GM19397 (cell line): ENCODE measurements at regions not wholly inside any gene's neighbourhood (a gene's known extent, or its start where the extent isn't known, plus 50 kb on each side); places are given as distances from the start of the nearest gene placed in this dataset.

ENCODE experiments used
- ATAC-seq: cut with Tn5 transposase; IDR thresholded peaks from one replicate; pipeline ENCODE4 v1.9.1; 2021; ENCODE audit warnings: mild to moderate bottlenecking, moderate library complexity; ENCODE audit not compliant: unreplicated experiment

DNA sequence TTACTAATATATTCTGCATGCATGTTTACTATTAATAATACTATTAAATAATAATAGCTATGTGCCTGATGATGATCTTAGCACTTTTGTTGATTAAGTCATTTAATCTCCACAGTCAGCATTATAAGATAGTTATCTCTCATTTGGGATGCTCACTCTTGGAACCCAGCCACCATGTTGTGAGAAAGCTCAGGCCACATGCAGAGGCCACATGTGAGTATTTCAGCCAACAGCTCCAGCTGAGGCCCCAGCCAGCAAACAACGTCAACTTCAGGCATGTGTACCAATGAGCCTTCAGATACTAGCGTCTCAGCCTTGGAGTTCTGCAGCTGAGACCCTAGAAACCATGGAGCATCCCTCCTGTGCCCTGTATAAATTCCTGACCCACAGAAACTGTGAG lies 798.1 kb upstream of the LRRC4C start:
- no peak for ATAC-seq

DNA sequence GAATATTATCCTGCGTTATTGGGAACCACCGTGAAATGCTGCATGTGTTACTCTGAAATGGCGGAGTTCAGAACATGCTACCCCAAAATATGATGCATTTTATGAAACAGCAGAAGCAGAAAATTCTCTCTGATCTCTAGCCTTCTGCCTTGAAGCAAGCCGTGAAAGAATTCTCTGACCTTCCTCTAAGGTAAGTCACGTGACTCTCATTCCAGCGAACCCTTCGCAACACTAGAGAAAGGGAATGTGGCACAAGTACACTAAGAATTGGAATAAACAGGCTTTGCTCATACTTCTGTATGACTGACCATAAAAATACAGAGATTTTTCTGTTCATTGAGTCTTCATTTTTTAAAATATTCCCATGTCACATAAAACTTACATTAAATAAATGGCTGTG lies 805.6 kb upstream of the LRRC4C start:
- ATAC-seq: no peak

DNA sequence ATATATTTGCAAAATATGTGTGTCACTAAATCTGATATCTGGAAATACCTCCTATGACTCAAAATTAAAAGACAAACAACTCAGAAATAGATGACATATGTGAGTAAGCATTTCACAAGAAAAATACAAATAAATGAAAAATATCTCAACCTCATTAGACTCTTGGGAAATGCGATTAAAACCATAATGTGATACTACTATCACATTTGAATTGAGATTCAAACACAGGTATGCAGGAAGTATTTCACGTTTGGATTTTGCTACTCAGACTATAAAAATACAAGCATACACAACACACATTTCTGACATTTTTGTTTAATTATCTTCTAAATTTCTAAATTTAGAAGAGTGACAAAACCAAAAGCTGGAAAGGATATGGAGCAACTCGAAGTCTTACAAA lies 811.9 kb upstream of the LRRC4C start:
- no peak for ATAC-seq

DNA sequence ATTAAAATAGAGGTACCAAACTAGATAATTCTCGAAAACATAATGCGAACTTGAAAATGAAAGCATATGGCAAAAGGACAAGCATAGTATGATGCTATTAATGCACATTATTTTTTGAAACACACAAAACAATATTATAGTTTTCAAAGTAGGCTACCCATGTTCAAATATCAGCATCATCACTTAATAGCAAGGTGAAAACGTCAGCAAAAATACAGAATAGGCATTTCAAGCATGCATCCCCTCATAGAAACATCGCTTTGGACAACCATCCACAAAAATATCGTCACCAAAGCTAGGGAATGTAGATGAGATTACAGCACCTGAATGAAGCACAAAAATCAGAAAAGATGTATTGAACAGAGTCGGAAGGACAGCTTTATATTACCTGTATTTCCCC lies 814.5 kb upstream of the LRRC4C start:
- ATAC-seq: no peak

DNA sequence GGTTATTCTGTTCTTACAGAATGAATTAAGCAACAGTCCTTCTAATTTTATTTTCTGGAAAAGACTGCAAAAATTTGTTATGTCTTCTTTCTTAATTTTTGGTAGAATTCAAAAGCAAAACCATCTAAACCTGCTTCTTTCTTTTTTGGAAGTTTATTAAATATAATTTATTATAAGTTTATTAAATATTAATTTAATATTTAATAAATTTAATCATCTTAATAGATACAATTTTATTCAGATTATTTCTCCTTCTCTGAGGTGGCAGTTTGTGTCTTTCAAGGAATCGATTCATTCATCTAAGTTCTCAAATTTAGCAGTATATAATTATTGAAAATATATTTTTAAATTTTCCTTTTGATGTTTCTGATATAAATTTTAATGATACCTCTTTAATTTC lies 837.5 kb upstream of the LRRC4C start:
- no peak for ATAC-seq

DNA sequence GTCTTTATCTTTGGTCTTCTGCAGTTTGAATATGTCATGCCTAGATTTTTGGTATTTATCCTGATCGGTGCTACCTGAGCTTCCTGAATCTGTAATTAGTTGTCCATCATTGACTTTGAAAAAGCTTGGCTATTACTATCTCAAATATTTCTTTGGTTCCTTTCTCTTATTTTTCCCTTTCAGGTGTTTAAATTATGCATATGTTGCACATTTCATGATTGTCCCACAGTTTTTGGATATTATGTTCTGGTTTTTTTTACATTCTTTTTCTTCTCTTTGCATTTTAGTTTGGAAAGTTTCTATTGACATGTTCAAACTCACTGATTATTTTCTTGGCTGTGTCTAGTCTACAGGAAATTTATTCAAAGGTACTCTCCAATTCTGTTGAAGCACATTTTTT lies 840.3 kb upstream of the LRRC4C start:
- ATAC-seq: no peak

DNA sequence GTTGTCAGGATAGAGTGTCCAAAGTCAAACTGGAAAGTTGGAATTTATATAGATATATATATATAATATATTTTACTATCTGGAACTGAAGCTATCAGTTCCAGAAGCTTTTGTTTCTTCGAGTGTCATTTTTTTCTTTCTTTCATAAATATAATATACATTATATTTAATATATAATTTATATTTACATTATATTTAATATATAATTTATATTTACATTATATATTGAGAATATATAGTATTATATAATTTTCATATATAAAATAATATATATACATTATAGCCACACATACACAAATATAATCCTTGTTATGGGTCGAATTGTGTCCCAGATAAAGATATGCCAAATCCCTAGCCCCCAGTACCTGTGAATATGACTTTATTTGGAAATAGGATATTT lies 842.3 kb upstream of the LRRC4C start:
- no peak for ATAC-seq

DNA sequence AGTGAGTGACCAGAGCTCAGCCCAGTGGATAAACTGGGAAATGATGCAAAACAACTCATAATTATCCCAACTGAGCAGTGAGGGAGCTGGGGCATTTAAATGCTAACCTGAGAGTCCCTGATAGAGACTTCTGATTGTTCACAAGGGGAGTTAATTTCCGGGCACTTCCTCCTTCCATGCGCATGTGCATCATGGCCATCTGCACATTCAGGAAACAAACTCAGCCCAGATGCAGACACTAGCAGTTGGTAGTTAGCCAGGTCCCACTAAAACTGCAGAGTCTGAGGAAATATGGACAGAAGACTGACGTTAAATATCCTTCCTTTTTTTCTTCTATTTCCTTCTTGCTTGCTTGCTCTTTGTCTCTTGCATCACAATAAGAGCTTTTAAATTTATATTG lies 852.1 kb upstream of the LRRC4C start:
- ATAC-seq: no peak

DNA sequence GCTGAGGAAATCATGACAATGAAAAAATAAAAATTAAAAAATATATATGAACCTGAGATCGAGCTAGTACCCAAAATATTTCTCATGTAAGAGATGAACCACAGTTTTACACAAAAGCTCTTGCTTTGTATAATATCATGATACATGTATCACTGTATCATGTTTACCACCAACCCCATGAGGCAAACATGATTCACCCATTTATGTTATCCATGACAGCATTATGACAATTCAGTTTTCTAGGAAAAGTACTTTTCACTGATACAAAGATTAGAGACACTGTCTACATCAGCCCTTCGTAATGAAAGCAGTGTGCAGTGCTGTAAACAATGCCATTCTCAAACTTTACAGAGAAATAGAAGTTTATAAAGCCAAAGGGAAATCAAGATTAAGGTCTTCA lies 852.5 kb upstream of the LRRC4C start:
- no peak for ATAC-seq

DNA sequence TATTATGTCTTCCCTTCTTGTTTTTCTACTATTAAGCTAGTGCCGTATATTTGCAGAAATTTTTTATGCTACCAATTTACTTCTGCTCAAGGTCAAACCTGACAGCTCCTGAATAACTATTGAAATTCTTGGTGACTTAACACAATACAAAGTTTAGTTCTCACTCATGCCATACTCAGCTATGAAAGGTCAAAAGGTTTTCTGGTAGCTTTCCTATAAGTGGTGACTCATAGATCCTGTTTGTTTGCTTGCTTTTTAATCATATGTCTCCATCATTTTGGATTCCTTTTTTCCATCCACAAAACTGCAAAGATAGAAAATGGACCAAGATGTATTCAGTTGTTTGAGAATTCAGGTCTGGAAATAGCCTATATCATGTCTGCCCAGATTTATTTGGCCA lies 855.8 kb upstream of the LRRC4C start:
- no peak for ATAC-seq

DNA sequence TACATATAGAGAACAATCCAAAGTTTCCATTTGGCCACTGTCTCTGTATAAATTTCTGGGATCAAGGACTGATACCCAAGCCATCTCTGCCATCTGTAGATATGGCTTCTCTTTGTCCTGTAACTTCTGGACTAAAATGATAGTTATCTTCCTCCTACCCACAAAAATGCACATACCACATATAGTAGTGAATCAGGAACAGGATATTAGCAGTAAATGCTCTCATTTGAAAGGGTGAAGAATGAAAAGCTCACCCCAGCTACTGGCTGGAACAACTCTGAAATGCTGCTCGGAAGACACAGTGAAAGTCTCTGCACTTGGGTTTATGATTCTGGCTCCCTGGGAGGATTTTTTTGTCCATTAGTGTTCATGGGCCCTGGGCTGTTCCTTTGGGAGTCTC lies 856.4 kb upstream of the LRRC4C start:
- ATAC-seq: no peak

DNA sequence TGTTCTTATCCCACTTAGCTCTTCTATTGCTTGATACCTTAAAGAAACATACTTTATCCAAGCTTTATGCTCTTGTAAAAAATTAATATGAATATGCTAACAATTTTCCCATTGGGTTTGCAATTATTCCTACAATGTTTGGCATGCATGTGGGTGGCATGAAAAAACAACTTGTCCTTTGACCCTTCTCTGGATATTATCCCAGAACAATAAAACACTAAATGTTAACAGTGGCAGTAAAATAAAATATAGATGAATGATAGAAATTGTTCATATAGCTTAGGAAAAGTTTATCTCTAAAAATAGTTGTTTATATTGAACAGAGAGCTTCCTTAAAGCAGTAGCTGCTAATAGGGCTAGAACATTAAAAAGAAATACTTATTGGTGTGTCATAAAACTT lies 860.5 kb upstream of the LRRC4C start:
- ATAC-seq: no peak

DNA sequence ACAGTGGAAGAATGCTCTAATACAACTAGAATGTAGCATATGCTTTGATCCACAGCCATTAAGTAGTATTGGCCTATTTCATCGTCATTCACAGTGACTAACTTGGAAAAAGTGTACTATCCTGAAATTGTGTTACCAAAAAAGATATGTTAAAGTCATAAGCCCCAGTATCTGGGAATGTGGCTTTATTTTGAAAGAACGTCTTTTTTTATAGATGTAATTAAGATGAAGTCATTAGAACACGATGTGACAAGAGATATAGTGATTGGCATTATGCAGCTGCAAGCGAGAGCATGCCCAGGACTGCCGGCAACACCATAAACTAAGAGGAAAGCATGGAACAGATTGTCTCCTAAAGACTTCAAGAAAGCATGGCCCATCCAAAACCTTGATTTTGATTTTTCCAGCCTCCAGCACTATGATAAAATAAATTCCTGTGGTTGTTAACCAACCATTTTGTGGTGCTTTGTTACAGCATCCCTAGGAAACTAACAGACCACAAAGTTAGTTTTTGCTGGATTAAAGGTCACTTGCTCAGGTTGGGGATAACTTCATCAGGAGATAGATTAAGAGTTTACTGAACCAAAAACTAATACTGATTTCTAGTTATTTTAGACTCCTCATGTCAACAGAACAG lies 870.6 kb upstream of the LRRC4C start:
- ATAC-seq: no peak

DNA sequence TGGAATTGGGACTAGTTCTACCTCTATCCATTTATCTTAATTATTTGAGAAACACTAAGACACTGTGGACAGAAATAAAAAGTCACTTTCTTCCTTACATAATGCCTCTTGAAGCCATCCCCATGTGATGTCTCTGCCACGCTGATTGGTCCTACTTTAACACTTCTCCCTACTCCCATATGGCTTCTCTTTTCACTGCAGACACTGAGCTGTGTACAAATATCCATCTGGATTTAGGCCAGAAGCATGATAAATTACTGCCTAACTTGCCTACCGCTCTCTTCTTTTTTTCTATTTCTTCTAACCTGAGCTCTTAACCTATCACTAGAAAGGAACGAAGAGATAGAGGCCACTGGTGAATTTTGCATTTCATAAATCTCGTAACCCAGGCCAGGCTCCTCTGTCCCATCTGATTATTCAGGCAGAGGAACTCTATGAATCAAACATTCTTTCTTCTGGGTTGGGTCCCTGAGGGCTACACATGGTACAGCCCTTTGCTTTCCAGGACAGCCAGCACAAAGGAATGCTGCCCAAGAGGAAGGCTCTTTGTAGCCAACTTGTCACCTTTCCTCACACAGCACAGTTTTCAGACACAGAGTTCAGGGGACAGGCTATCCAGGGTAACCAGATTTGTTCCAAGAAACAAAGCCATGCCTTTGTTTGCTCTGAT lies 878.5 kb upstream of the LRRC4C start:
- no peak for ATAC-seq

DNA sequence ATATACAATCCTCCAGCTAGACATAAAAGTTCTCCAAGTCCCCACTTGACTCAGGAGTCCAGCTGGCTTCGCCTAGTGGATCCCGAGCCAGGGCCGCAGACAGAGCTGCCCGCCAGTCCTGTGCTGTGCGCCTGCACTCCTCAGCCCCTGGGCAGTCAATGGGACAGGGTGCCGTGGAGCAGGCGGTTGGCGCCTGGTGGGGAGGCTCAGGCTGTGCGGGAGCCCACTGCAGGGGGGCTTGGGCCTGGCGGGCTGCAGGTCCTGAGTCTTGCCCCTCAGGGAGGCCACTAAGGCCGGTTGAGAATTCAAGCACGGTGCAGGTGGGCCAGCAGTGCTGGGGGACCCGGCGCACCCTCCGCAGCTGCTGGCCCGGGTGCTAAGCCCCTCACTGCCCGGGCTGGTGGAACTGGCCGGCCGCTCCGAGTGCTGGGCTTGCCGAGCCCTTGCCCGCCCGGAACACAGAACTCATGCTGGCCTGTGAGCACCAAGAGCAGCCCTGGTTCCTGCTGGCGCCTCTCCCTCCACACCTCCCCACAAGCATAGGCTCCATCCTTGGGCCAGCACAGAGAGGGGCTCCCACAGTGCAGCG lies 884.8 kb upstream of the LRRC4C start:
- no peak for ATAC-seq

DNA sequence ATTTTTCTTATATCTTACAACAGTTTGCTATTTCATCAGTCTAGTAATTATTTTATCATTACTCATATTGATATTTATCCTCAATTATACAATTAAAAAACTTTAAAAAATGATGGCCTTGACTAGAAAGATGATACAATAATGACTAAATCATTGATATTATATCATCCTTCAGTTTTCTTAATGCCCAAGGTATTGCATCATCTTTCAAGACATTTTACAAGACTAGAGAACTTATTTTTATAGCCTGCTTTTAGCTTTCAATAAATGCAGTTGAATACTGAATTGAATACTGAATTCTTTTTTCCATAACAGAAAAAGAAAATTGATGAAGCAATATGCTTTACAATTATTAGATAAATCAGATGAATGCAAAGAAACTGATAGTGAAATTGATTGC lies 886.5 kb upstream of the LRRC4C start:
- no peak for ATAC-seq

DNA sequence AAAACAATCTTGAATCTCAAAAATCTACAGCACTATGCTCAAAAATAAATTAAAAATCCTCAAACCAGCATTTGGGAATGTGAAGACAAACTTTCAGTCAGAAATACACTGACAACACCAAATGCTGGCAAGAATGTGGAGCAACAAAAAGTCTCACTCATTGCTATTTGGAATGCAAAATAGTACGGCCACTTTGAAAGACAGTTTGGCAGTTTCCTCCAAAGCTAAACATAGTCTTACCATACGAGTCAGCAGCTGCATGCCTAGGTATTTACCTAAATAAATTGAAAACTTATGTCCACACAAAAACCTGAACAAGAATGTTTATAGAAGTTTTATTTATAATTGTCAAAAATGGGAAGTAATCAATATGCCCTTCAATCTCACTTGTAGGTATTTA lies 904.2 kb upstream of the LRRC4C start:
- no peak for ATAC-seq

DNA sequence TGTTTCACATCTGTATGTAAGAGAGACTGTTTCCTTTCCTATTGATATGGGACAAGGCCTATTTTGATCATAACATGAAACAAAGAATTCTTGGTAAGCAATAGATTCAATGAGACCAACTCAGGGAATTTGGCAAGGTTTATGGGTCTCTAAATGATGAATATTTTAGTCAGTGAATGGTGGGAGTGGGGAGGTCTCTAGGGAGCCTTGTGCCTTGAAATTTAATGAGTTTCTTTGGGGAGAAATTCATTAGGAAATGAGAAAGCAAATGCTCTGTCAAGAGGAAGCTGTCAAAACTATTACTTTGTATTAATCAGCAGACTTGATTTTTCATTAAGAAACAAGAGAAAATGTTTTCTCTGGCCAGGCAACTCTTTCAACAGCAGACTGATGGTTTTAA lies 921.7 kb upstream of the API5 start:
- ATAC-seq: no peak

DNA sequence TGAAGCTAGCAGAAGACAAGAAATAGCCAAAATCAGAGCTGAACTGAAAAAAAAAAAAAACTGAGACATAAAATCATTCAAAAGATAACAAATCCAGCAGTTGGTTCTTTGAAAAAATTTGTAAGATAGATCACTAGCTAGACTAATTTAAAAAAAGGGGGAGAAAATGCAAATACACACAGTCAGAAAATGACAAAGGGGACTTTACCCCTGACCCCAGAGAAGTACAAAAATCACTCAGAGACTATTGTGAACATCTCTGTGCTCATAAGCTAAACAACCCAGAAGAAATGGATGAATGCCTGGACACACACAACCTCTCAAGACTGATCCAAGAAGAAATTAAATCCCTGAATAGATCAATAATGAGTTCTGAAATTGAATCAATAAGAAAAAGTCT lies 914.3 kb upstream of the API5 start:
- ATAC-seq: no peak

DNA sequence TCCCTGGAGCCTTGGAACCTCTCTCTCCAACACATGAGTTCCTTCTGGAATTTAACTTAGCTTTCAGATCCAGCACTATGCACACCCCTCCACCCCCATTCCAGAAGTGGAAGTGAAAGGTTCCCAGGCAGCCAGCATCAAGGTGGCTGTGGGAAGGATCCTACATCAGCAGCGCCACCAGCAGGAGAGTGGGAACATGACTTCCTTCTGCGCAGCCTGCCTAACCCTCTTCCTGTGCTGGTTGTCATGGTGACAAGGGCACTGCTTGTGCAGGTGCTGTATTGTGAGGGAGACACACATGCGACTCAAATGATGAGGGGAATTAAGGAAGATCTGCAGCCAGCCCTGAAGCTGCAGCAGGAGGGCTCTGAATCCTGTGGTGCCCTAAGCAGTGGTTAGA lies 904.5 kb upstream of the API5 start:
- ATAC-seq: no peak

DNA sequence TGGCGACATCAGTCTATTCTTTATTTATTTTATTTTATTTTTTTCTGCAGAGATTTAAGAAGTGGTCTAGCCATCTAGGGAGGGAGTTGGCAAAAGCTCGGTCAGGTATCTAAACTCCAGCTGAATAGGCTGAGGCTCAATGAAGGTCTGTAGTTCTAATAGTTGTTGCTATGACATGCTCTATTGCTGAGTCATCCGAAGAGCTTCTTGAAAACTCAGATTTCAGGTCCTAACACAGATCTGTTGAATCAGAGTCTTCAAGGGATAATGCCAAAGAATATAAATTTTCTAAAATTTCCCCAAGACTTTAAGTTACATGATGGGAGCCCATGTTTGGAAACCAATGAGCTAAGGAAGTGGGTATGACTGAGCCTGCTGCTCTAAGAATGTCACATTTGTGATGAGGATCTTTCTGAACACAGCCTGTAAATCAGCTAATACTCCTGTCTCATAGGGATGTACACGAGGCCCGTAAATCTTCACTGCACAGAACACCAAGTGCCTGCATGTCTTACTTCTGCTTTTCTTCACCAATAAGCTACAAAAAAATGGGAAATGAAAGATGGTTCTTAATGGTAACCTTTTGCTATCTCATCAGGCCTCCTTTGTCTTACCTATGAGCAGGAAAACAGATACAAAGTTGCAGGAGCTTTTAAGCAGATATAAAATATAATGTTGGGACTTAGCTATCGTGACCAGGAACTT lies 901.4 kb upstream of the API5 start:
- no peak for ATAC-seq

DNA sequence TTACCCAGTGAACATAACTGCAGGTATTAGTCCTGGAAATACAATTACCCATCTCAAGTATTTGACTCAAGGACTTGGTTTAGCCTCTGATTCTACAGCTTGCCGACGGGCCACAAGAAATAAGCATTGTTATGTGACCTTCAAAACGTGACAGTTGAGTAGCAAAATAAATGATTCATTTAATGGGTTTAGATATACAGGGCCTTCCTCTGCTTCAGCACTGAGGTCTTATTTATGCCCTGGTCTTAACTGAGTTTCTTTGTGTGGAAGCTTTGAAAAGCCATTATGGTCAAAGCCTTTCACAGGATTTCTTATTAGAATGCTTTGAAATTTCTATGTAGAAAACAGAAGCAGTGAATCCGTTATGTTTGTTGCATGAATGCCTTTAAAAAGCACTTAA lies 899.2 kb upstream of the API5 start:
- ATAC-seq: no peak
